ENCODE measurements at regions not wholly inside any gene's neighbourhood (a gene's known extent, or its start where the extent isn't known, plus 50 kb on each side); places are given as distances from the start of the nearest gene placed in this dataset.

DNA sequence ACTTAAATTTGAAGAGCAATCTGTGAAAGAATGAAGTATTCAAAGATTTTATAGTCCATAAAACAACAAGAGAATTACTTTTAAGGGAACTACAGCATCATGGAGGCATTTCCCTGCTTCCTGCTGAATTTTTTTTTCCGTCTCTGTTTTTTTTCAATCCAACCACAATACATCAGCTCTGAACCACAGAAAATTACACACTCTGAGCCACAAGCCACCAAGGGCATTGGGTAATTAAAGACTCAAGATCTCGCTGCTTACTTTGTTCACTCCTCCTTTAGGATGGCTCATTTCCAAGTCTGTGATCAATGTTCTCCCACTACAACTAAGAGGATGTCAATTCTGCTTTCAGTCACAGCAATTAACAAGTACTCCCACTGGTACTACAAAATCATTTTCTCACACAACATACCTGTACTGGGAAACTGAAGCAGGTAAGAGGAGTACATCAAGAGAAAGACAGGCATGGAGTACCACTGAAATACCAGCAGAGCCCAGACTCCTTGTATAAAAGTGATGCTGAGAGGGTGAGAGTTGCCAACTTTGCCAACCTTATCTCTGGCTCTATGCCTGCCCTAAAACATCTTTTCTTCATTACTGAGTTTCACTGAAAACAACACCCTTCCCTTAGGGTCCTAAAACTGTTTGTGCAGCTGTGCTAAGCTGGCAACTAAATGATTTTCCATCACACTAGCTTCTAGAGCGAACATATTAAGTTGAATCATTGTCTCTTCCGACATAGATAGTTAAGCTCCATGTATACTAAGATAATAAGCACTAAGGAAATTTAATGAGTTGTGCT is 105.8 kb upstream of the MAGEB18 start:
- TF ChIP-seq TAF1 (IDR thresholded peaks at IDR 0.05; ENCODE audit: low read depth) (no peak), EZH2 (IDR thresholded peaks at IDR 0.05; ENCODE audit: borderline replicate concordance, insufficient read depth, low read length, poor library complexity, severe bottlenecking) (no peak), POLR2AphosphoS5 (IDR thresholded peaks at IDR 0.05) (no peak), MXI1 (conservative IDR thresholded peaks at IDR 0.05; ENCODE audit: poor library complexity, severe bottlenecking) (no peak), EP300 (conservative IDR thresholded peaks at IDR 0.05; ENCODE audit: poor library complexity, severe bottlenecking) (no peak)
- TF ChIP-seq, protein P1, sequence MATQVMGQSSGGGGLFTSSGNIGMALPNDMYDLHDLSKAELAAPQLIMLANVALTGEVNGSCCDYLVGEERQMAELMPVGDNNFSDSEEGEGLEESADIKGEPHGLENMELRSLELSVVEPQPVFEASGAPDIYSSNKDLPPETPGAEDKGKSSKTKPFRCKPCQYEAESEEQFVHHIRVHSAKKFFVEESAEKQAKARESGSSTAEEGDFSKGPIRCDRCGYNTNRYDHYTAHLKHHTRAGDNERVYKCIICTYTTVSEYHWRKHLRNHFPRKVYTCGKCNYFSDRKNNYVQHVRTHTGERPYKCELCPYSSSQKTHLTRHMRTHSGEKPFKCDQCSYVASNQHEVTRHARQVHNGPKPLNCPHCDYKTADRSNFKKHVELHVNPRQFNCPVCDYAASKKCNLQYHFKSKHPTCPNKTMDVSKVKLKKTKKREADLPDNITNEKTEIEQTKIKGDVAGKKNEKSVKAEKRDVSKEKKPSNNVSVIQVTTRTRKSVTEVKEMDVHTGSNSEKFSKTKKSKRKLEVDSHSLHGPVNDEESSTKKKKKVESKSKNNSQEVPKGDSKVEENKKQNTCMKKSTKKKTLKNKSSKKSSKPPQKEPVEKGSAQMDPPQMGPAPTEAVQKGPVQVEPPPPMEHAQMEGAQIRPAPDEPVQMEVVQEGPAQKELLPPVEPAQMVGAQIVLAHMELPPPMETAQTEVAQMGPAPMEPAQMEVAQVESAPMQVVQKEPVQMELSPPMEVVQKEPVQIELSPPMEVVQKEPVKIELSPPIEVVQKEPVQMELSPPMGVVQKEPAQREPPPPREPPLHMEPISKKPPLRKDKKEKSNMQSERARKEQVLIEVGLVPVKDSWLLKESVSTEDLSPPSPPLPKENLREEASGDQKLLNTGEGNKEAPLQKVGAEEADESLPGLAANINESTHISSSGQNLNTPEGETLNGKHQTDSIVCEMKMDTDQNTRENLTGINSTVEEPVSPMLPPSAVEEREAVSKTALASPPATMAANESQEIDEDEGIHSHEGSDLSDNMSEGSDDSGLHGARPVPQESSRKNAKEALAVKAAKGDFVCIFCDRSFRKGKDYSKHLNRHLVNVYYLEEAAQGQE (IDR thresholded peaks at IDR 0.05; ENCODE audit: borderline replicate concordance): no peak
- Histone ChIP-seq H2AFZ (ENCODE audit: low read depth, low read length) (no peak overlapping the region), H3K4me2 (ENCODE audit: low read length) (no peak overlapping the region), H3K79me2 (replicated peaks; ENCODE audit: insufficient read depth, low read length) (no peaks in the 10 kb centered on the region), H3K27ac (ENCODE audit: low read length) (no peak overlapping the region), H3F3A (ENCODE audit: insufficient read depth, low read length, poor library complexity, severe bottlenecking) (no peaks in the 10 kb centered on the region), H3K4me3 (ENCODE audit: low read length) (no peak overlapping the region), H3K27me3 (ENCODE audit: insufficient read depth, low read depth, low read length) (no peaks in the 10 kb centered on the region), H3K36me3 (ENCODE audit: insufficient read depth, low read length) (no peaks in the 10 kb centered on the region), H3K9me3 (ENCODE audit: low read length) (no peaks in the 10 kb centered on the region), H4K20me1 (ENCODE audit: insufficient read depth) (no peaks in the 10 kb centered on the region), H3K9me2 (ENCODE audit: insufficient read depth, low read length) (no peaks in the 10 kb centered on the region), H3K9ac (ENCODE audit: low read length) (no peak overlapping the region)

GRCh38 chrX:26037367-26037766 is 100.8 kb upstream of the MAGEB18 start:
- TF ChIP-seq TAF1 (IDR thresholded peaks at IDR 0.05; ENCODE audit: low read depth) (no peak), SMC3 (conservative IDR thresholded peaks at IDR 0.05; ENCODE audit: poor library complexity) (no peak), EZH2 (IDR thresholded peaks at IDR 0.05; ENCODE audit: borderline replicate concordance, insufficient read depth, low read length, poor library complexity, severe bottlenecking) (no peak), RAD21 (conservative IDR thresholded peaks at IDR 0.05) (no peak), EP300 (conservative IDR thresholded peaks at IDR 0.05; ENCODE audit: poor library complexity, severe bottlenecking) (no peak), MXI1 (conservative IDR thresholded peaks at IDR 0.05; ENCODE audit: poor library complexity, severe bottlenecking) (no peak), POLR2AphosphoS5 (IDR thresholded peaks at IDR 0.05) (no peak)
- TF ChIP-seq, protein P1 (IDR thresholded peaks at IDR 0.05; ENCODE audit: borderline replicate concordance): no peak
- TF ChIP-seq, protein P2, sequence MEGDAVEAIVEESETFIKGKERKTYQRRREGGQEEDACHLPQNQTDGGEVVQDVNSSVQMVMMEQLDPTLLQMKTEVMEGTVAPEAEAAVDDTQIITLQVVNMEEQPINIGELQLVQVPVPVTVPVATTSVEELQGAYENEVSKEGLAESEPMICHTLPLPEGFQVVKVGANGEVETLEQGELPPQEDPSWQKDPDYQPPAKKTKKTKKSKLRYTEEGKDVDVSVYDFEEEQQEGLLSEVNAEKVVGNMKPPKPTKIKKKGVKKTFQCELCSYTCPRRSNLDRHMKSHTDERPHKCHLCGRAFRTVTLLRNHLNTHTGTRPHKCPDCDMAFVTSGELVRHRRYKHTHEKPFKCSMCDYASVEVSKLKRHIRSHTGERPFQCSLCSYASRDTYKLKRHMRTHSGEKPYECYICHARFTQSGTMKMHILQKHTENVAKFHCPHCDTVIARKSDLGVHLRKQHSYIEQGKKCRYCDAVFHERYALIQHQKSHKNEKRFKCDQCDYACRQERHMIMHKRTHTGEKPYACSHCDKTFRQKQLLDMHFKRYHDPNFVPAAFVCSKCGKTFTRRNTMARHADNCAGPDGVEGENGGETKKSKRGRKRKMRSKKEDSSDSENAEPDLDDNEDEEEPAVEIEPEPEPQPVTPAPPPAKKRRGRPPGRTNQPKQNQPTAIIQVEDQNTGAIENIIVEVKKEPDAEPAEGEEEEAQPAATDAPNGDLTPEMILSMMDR (IDR thresholded peaks at IDR 0.05; ENCODE audit: poor library complexity, severe bottlenecking): no peak
- H3K9ac ChIP-seq (ENCODE audit: low read length): no peak overlapping the region
- H2AFZ ChIP-seq (ENCODE audit: low read depth, low read length): no peak overlapping the region
- H3K9me3 ChIP-seq (ENCODE audit: low read length): no peaks in the 10 kb centered on the region
- H3F3A ChIP-seq (ENCODE audit: insufficient read depth, low read length, poor library complexity, severe bottlenecking): no peaks in the 10 kb centered on the region
- no peaks in the 10 kb centered on the region for H3K27me3 ChIP-seq (ENCODE audit: insufficient read depth, low read depth, low read length)
- H4K20me1 ChIP-seq (ENCODE audit: insufficient read depth): no peaks in the 10 kb centered on the region
- no peaks in the 10 kb centered on the region for H3K36me3 ChIP-seq (ENCODE audit: insufficient read depth, low read length)
- no peak overlapping the region for H3K27ac ChIP-seq (ENCODE audit: low read length)
- H3K79me2 ChIP-seq (replicated peaks; ENCODE audit: insufficient read depth, low read length): no peaks in the 10 kb centered on the region
- H3K4me2 ChIP-seq (ENCODE audit: low read length): no peak overlapping the region
- no peak overlapping the region for H3K4me3 ChIP-seq (ENCODE audit: low read length)
- no peaks in the 10 kb centered on the region for H3K9me2 ChIP-seq (ENCODE audit: insufficient read depth, low read length)

Measured in neural cell (in vitro differentiated cells).